Sigmoid colon (tissue), 6 donors: ENCODE measurements at regions not wholly inside any gene's neighbourhood (a gene's known extent, or its start where the extent isn't known, plus 50 kb on each side); places are given as distances from the start of the nearest gene placed in this dataset.

ENCODE experiments used
- DNase-seq: peaks from one replicate; pipeline ENCODE4 v3.0.0-alpha.2; 2019
- H3K27ac ChIP-seq, 4 donors: fragments of 200-600 bp; sonication (generic); one replicate each; pipeline ENCODE4 v1.5.1; 2016 to 2019; ENCODE audit warnings: mild to moderate bottlenecking in 1 of 4
- H3K27me3 ChIP-seq, 3 donors: fragments of 200-600 bp; sonication (generic); one replicate each; pipeline ENCODE4 v1.5.1; 2019; ENCODE audit warnings: mild to moderate bottlenecking in 1 of 3
- H3K36me3 ChIP-seq, 4 donors: fragments of 200-600 bp; sonication (generic); one replicate each; pipeline ENCODE4 v1.5.1; 2016 to 2019
- H3K4me1 ChIP-seq, 4 donors: fragments of 200-600 bp; sonication (generic); one replicate each; pipeline ENCODE4 v1.5.1; 2017 to 2019
- H3K4me3 ChIP-seq, 4 donors: fragments of 200-600 bp; sonication (generic); one replicate each; pipeline ENCODE4 v1.5.1; 2017 to 2019; ENCODE audit warnings: mild to moderate bottlenecking in 2 of 4, moderate library complexity in 1 of 4
- H3K9me3 ChIP-seq, 4 donors: fragments of 200-600 bp in 3 of 4; sonication (generic) in 3 of 4; one replicate each; pipeline versions ENCODE4 v1.5.1 to v1.6.1; 2013 to 2019
- CTCF ChIP-seq, 4 experiments: fragments of 450-650 bp in 3 of 4; fragments of 200-600 bp in 1 of 4; IDR thresholded peaks; one replicate each; pipeline ENCODE4 v1.5.1; 2016 to 2019; ENCODE audit warnings: antibody characterized with exemption in 4 of 4, mild to moderate bottlenecking in 3 of 4, moderate library complexity in 2 of 4
- EP300 ChIP-seq, 4 donors: sonication (generic); formaldehyde crosslinking; IDR thresholded peaks; one replicate each; pipeline ENCODE4 v1.6.1; 2017; ENCODE audit warnings: antibody characterized with exemption in 4 of 4
- POLR2A ChIP-seq, 2 donors: fragments of 450-650 bp; IDR thresholded peaks; one replicate each; pipeline ENCODE4 v1.6.1; 2016; ENCODE audit warnings: antibody characterized with exemption in 2 of 2, mild to moderate bottlenecking in 2 of 2, moderate library complexity in 2 of 2
- POLR2AphosphoS5 ChIP-seq, 4 donors: sonication (generic); formaldehyde crosslinking; IDR thresholded peaks; one replicate each; pipeline ENCODE4 v1.6.1; 2017; ENCODE audit warnings: antibody characterized with exemption in 4 of 4
- WGBS, 2 donors: extraction: QIAGEN DNeasy Blood & Tissue Kit; methylation state at CpG; one replicate each; pipeline ENCODE4 v1.1.7; 2013; 5-methylcytosine and 5-hydroxymethylcytosine counted together
- intact Hi-C: fragments of 100-400 bp; cut with DNase I; formaldehyde crosslinking; loops from one replicate; pipeline ENCODE4 v1.15.1; 2023
- donor health status: healthy with polysubstance abuse.
- donor health status: healthy.

GRCh38 chr3:110859993-110860392, 211.6 kb upstream of the NECTIN3 start:
- no peak for TF ChIP-seq EP300 (IDR thresholded peaks at IDR 0.05)
- TF ChIP-seq CTCF (IDR thresholded peaks at IDR 0.05): no peak
- no peak for TF ChIP-seq POLR2AphosphoS5 (IDR thresholded peaks at IDR 0.05)
- no peak for TF ChIP-seq POLR2A (IDR thresholded peaks at IDR 0.05)
- H3K36me3 ChIP-seq: no peaks in the 10 kb centered on the region
- H3K27ac ChIP-seq: no peak overlapping the region
- H3K27me3 ChIP-seq: no peaks in the 10 kb centered on the region
- H3K9me3 ChIP-seq: no peaks in the 10 kb centered on the region
- WGBS, 2 donors: 19 to 49% methylated on average over 4 of the region's 4 CpGs
- no peak for DNase-seq
- H3K4me3 ChIP-seq: no peak overlapping the region
- intact Hi-C loops: no loop called here
- no peaks in the 10 kb centered on the region for H3K4me1 ChIP-seq

- TF ChIP-seq POLR2AphosphoS5 (IDR thresholded peaks at IDR 0.05): no peak
- TF ChIP-seq POLR2A (IDR thresholded peaks at IDR 0.05): no peak
- TF ChIP-seq EP300 (IDR thresholded peaks at IDR 0.05): no peak
- TF ChIP-seq CTCF (IDR thresholded peaks at IDR 0.05): no peak
- Histone ChIP-seq H3K4me3 (no peak overlapping the region), H3K9me3 (no peaks in the 10 kb centered on the region), H3K36me3 (no peaks in the 10 kb centered on the region), H3K4me1 (no peaks in the 10 kb centered on the region), H3K27ac (no peak overlapping the region), H3K27me3 (no peaks in the 10 kb centered on the region)
- intact Hi-C loops: no loop called here
- WGBS, 2 donors: 89 to 92% methylated on average over 4 of the region's 4 CpGs
- DNase-seq: no peak
Measured at GRCh38 chr3:110865934-110866333, 205.7 kb upstream of the NECTIN3 start.

- Histone ChIP-seq H3K4me1 (no peaks in the 10 kb centered on the region), H3K9me3 (no peaks in the 10 kb centered on the region), H3K4me3 (no peak overlapping the region), H3K27me3 (no peaks in the 10 kb centered on the region), H3K36me3 (no peaks in the 10 kb centered on the region), H3K27ac (no peak overlapping the region)
- no peak for DNase-seq
- intact Hi-C loops: no loop called here
- TF ChIP-seq EP300 (IDR thresholded peaks at IDR 0.05) (no peak), CTCF (IDR thresholded peaks at IDR 0.05) (no peak)
- WGBS, 2 donors: 78 to 84% methylated on average over 1 of the region's 1 CpG
Measured at GRCh38 chr3:110868106-110868505, 203.5 kb upstream of the NECTIN3 start.

GRCh38 chr3:110869736-110870135, 201.9 kb upstream of the NECTIN3 start:
- DNase-seq: no peak
- no peak overlapping the region for H3K27ac ChIP-seq
- no peak for TF ChIP-seq CTCF (IDR thresholded peaks at IDR 0.05)
- TF ChIP-seq POLR2A (IDR thresholded peaks at IDR 0.05): no peak
- no peak for TF ChIP-seq POLR2AphosphoS5 (IDR thresholded peaks at IDR 0.05)
- TF ChIP-seq EP300 (IDR thresholded peaks at IDR 0.05): no peak
- intact Hi-C loops: no loop called here
- no peaks in the 10 kb centered on the region for H3K9me3 ChIP-seq
- WGBS, 2 donors: 93 to 97% methylated on average over 3 of the region's 3 CpGs
- no peak overlapping the region for H3K4me3 ChIP-seq
- no peaks in the 10 kb centered on the region for H3K27me3 ChIP-seq
- no peaks in the 10 kb centered on the region for H3K4me1 ChIP-seq
- H3K36me3 ChIP-seq: no peaks in the 10 kb centered on the region

- Histone ChIP-seq H3K4me3 (no peak overlapping the region), H3K27me3 (no peaks in the 10 kb centered on the region), H3K36me3 (no peaks in the 10 kb centered on the region), H3K4me1 (no peaks in the 10 kb centered on the region), H3K27ac (no peak overlapping the region), H3K9me3 (peaks cover 0 to 3% (median 0%) of the 10 kb centered on the region in 4 donors)
- intact Hi-C loops: no loop called here
- DNase-seq: no peak
- TF ChIP-seq POLR2AphosphoS5 (IDR thresholded peaks at IDR 0.05) (no peak), POLR2A (IDR thresholded peaks at IDR 0.05) (no peak), CTCF (IDR thresholded peaks at IDR 0.05) (no peak), EP300 (IDR thresholded peaks at IDR 0.05) (no peak)
Measured at GRCh38 chr3:110871869-110872268, 199.7 kb upstream of the NECTIN3 start.
